ENCODE measurements at regions not wholly inside any gene's neighbourhood (a gene's known extent, or its start where the extent isn't known, plus 50 kb on each side); places are given as distances from the start of the nearest gene placed in this dataset.

DNA sequence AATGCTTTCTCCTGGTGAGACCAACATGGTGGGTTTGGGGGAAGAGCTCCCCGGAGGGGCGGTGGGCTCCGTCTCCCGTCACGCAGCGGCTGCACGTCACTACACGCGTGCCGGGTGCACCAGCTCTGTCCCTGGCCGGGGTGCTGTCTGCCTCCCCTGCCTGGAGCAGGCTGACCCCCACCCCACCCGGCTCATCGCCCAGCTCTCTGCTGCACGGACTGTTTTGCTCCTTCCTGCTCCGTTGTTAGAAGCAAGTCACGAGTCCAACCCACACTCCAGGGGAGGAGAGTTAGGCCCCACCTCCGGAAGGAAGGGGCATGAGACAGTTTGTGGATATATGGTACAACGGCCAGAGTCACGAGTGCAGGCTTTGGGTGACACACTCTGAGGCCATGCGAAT is 364.9 kb downstream of the BRD1 start:
- no peaks in the 10 kb centered on the region for H3K27me3 ChIP-seq
- TF ChIP-seq, protein P1, sequence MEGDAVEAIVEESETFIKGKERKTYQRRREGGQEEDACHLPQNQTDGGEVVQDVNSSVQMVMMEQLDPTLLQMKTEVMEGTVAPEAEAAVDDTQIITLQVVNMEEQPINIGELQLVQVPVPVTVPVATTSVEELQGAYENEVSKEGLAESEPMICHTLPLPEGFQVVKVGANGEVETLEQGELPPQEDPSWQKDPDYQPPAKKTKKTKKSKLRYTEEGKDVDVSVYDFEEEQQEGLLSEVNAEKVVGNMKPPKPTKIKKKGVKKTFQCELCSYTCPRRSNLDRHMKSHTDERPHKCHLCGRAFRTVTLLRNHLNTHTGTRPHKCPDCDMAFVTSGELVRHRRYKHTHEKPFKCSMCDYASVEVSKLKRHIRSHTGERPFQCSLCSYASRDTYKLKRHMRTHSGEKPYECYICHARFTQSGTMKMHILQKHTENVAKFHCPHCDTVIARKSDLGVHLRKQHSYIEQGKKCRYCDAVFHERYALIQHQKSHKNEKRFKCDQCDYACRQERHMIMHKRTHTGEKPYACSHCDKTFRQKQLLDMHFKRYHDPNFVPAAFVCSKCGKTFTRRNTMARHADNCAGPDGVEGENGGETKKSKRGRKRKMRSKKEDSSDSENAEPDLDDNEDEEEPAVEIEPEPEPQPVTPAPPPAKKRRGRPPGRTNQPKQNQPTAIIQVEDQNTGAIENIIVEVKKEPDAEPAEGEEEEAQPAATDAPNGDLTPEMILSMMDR (IDR thresholded peaks at IDR 0.05; ENCODE audit: low read depth, low read length) = no peak
- no peaks in the 10 kb centered on the region for H3K4me1 ChIP-seq (ENCODE audit: low read depth)
- no peak overlapping the region for H3K27ac ChIP-seq
- no peaks in the 10 kb centered on the region for H3K9me3 ChIP-seq (ENCODE audit: low read depth)
- no peak for DNase-seq (ENCODE audit: low read depth in 1 of 2, low spot score in 1 of 2)
- no peaks in the 10 kb centered on the region for H3K36me3 ChIP-seq
- H3K4me3 ChIP-seq = no peak overlapping the region

DNA sequence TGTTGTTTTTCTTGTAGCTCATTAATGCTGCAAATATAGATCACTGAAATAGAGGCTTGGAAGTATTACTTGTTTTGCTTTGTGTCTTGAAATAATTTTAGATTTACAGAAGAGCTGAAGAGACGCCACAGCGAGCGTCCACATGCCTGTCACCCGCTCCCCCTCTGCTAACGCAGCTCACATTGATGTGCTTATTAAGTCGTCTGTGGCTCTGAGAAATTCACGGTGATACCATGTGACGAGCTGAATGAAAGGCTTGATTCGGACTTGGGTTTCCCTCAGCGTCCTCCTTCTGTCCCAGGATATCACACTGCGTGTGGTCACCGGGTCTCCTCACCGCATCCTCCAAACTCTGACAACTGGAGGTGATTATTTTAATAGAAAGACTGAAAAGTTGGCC is 365.4 kb downstream of the BRD1 start:
- no peaks in the 10 kb centered on the region for H3K27me3 ChIP-seq
- H3K4me3 ChIP-seq = no peak overlapping the region
- H3K9me3 ChIP-seq (ENCODE audit: low read depth) = no peaks in the 10 kb centered on the region
- H3K36me3 ChIP-seq = no peaks in the 10 kb centered on the region
- no peaks in the 10 kb centered on the region for H3K4me1 ChIP-seq (ENCODE audit: low read depth)
- TF ChIP-seq, protein P1 (IDR thresholded peaks at IDR 0.05; ENCODE audit: low read depth, low read length) = no peak
- no peak overlapping the region for H3K27ac ChIP-seq
- no peak for DNase-seq (ENCODE audit: low read depth in 1 of 2, low spot score in 1 of 2)

DNA sequence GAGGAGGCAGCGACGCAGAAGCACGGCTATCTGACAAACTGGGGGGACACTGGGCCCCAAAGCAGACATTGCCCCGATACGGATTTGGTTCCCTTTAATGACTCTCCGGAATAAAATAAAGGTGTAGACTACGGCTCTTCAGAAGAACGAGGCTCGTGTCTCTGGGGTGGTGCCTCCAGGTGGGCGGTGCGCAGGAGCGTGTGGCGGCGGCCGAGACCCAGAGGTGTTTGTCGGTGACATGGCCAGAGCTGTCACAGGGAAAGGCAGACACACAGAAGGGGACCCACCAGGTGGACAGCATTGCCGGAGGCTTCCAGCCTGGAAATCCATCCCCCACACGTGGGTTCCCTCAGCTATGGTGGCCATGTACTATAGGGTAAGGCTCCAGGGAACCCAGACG is 366.0 kb downstream of the BRD1 start:
- Histone ChIP-seq H3K4me1 (ENCODE audit: low read depth) (no peaks in the 10 kb centered on the region), H3K36me3 (no peaks in the 10 kb centered on the region), H3K27me3 (no peaks in the 10 kb centered on the region), H3K9me3 (ENCODE audit: low read depth) (no peaks in the 10 kb centered on the region), H3K27ac (no peak overlapping the region), H3K4me3 (no peak overlapping the region)
- DNase-seq (ENCODE audit: low read depth in 1 of 2, low spot score in 1 of 2) = no peak
- TF ChIP-seq, protein P1 (IDR thresholded peaks at IDR 0.05; ENCODE audit: low read depth, low read length) = no peak

DNA sequence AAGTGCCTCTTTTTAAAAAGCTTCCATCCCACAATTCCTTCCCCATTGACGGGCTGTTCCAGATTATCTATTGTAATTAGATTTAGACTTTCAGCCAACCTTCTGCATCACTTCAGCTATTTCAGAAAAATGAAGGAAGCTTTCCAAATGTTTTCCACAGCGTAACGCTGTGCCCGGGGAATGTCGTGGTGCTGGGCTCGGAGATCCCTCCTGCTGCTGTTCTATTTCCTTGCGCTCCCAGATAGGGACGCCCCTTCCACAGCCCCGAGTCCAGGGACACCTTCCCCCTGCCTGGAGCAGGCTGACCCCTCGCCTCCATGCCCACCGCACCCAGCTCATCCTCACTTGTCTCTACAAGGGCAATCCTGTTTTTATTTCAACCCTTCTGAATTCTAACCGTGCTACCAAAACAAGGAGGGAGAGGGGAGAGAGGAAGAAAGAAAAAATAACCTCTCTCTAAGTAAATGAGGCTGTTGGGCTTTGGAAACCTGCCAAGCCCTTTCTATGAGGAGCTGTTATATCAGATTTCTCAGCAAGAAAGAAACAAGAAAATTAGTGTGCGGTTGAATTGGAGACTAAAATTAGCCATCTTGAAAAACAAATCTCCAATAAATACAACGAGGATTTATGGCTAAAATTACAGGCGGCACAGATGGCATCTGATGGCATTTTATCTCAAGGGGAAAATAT is 366.9 kb downstream of the BRD1 start:
- Histone ChIP-seq H3K4me3 (no peak overlapping the region), H3K36me3 (no peaks in the 10 kb centered on the region), H3K9me3 (ENCODE audit: low read depth) (no peaks in the 10 kb centered on the region), H3K27ac (no peak overlapping the region), H3K27me3 (no peaks in the 10 kb centered on the region), H3K4me1 (ENCODE audit: low read depth) (no peaks in the 10 kb centered on the region)
- TF ChIP-seq, protein P1 (IDR thresholded peaks at IDR 0.05; ENCODE audit: low read depth, low read length) = no peak
- no peak for DNase-seq (ENCODE audit: low read depth in 1 of 2, low spot score in 1 of 2)

DNA sequence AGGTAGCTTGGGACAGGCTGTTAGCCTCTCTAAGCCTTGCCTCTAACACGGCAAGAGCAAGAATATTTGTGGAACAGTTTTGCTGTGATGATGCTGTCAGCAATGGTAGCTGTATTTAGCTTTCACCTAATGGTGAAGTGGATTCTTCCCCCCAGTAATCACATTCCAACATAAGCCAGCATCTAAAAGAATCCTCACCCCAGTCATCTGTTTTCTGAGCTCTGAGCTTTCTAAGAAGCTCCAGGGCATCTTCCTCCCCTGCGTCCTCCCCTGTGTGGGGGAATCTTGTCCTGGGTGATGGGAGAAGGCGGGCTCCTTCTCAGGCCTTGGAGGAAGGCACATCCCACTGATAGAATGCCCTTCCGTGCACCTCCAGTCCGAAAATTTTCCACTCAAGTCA is 367.6 kb downstream of the BRD1 start:
- no peaks in the 10 kb centered on the region for H3K36me3 ChIP-seq
- H3K27ac ChIP-seq = no peak overlapping the region
- DNase-seq (ENCODE audit: low read depth in 1 of 2, low spot score in 1 of 2) = no peak
- H3K4me1 ChIP-seq (ENCODE audit: low read depth) = no peaks in the 10 kb centered on the region
- TF ChIP-seq, protein P1 (IDR thresholded peaks at IDR 0.05; ENCODE audit: low read depth, low read length) = no peak
- H3K9me3 ChIP-seq (ENCODE audit: low read depth) = no peaks in the 10 kb centered on the region
- no peak overlapping the region for H3K4me3 ChIP-seq
- H3K27me3 ChIP-seq = no peaks in the 10 kb centered on the region
